ENCODE measurements at regions not wholly inside any gene's neighbourhood (a gene's known extent, or its start where the extent isn't known, plus 50 kb on each side); places are given as distances from the start of the nearest gene placed in this dataset.

GRCh38 chr17:77763575-77763974, 194.9 kb upstream of the TNRC6C start:
- DNase-seq: no peak

GRCh38 chr17:77765292-77765691, 193.2 kb upstream of the TNRC6C start:
- DNase-seq: no peak

DNA sequence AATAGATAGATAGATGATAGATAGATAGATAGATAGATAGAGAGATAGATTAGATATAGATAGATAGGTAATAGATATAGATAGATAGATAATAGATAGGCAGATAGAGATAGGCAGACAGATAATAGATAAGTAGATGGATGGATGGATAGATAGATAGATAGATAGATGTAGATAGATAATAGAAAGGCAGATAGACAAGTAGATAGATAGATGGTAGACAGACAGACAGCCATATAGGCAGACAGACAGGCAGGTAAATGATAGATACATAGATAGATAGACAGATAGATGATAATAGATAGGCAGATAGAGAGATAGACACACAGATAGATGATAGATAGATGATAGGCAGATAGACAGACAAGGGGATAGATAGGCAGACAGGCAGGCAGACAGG, 191.4 kb upstream of the TNRC6C start:
- DNase-seq: no peak

GRCh38 chr17:77768248-77768852, 190.2 kb upstream of the TNRC6C start:
- no peak for DNase-seq

GRCh38 chr17:77769215-77769614, 189.3 kb upstream of the TNRC6C start:
- DNase-seq: no peak

DNA sequence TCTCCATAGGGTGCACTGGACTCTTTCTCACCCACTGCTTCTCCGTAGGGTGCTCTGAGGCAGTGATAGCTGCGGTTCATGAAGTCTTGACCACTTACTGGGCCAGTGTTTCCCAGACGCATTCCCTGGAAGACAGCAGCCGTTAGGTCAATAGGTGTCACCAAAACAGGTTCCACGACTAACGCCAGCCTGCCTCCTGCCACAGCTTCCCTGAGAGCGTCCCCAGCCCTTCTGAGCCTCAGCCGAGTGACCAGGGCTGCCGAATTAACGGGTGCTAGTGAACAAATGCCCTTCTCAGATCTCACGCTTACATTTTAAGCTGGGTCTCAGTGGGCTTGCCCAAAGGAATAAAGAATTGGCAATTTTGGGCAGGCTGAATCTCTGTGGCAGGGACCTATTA, 188.7 kb upstream of the TNRC6C start:
- DNase-seq: no peak

- no peak for DNase-seq
Observed at GRCh38 chr17:77770331-77771105, 188.0 kb upstream of the TNRC6C start.

DNA sequence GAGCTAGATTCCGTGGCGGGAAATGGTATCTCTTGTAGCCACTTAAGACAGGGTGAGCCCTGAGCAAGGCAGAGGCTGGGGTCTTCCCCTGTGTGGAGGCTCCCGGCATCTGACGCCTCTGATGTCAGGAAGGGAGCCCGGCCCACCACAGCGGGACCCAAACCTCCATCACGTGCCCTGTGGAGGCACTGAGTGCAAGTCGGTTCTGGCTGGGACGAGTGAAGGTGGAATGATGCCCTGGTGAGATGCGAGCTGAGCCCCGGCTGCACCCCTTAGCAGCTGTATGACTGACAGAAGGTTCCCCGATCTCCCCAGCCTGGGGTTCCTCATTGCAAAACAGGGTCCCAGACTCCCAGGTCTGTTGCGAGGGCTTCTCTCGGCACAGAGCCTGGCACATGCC, 187.4 kb upstream of the TNRC6C start:
- DNase-seq: no peak

DNA sequence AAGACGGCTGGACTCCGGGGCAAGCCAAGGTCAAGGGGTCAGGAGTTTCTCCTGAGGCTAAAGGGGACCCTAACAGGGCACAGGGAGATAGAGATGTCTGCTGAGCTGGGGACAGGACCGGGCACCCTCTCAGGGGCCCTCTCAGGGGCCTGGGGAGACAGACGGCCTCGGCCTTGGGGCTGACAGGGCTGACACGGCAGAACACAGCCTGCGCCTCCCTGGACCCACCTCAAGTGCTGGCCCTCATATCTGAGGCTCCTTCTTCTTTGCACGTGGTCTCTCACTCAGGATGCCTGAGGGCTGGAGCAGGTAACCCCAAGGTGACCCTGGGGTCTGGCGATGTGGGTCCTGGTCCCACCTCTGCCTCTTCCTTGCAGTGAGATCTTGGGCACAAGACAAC, 186.9 kb upstream of the TNRC6C start:
- no peak for DNase-seq

GRCh38 chr17:77771998-77772397, 186.5 kb upstream of the TNRC6C start:
- DNase-seq: no peak

- no peak for DNase-seq
Observed at GRCh38 chr17:77772461-77772897, 186.0 kb upstream of the TNRC6C start.

DNA sequence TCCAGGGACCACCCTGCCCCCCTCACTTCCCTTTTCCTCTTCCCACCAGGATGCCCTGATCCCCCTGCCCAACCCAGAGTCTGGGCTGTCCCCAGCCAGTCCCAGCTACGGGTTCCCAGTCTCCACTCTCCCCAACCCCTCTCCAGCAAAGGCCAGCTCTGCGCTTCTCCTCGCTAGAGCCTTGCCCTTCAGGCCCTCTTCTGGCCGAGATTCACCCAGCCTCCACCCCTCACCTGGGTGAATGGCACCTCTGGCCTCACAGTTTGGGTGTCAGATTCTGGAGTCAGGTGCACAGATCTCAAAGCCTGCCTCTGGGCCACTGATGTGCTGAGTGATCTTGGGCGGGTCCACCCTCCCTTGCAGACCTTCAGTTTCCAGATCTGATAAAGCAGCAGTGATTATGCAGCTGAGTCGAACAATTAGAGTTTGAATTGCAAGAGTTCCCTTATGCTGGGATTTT, 185.6 kb upstream of the TNRC6C start:
- no peak for DNase-seq

- no peak for DNase-seq
Observed at GRCh38 chr17:77774182-77774581, 184.3 kb upstream of the TNRC6C start.

- DNase-seq: no peak
Observed at GRCh38 chr17:77778636-77779489, 179.6 kb upstream of the TNRC6C start.

DNA sequence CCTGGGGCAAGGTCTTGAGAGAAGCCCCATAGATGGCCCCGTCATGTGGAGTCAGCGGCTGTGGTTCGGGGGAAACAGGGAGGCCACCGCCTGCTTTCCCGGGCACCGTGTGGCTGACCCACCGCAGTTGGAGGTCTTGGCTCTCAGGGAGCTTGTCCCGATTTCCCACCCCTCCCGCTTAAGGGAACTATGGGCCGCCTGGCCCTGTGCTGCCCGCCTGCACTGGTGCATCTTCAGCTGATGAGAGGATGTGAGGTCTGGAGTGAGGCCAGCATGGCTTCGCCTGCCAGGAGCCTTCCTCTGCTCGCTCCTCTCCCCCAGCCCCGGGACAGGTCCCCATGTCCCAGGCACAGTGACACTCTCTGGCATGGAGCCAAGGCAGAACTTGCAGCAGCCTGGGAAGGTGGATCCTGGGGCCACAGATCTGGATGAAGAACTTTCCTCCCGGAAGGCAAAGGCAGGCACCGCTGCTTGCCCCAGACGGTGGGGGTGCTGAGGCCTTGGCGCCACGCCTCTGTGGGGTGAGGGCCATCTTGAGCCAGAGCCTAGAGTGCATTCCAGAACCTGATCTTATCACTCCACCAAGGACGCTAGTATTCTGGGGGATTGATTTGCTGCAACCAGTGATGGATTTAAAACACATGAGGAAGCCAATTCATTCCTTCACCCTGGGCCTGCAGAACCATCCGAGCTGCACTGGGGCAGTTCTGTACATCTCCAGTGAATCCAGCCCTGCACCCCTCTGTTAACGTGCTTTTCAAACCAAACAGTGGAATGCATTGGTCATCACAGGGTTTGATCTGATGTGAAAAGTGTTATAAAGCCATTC, 178.6 kb upstream of the TNRC6C start:
- no peak for DNase-seq

DNA sequence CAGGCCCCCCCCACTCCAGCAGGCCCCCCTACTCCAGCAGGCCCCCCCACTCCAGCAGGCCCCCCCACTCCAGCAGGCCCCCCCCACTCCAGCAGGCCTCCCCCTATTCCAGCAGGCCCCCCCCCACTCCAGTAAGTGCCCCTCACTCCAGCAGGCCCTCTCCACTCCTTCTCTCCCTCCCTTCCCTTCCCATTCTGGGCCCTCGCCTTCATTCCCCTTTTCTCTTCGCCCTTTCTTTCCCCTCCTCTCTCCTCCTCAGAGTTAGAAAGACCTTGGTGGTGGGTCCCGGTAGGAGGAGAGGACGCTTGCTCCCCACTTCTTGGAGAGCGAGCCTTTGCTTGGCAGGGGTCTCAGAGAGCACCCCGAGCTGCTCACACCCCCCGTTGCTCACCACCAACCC, 177.0 kb upstream of the TNRC6C start:
- no peak for DNase-seq

DNA sequence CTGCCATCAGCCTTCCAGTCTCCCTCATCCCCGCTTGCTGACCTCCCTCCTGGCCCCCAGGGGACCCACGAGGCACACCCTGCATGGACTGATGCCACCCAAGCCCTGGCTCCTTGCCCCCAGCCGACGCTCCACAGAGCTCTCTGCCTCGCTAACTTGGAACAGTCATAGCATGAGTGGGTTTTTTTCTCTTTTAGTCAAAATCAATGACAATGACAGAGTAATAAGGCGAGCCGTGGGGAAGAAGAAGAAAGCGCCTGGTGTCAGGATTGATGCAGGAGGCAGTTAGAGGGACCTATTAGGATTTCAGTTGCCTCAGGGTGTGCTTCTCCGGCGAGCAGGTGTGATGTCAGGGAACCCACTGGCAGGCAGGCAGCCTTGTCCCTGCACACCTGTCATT, 176.3 kb upstream of the TNRC6C start:
- no peak for DNase-seq

GRCh38 chr17:77782611-77783010, 175.9 kb upstream of the TNRC6C start:
- no peak for DNase-seq

- DNase-seq: no peak
Observed at GRCh38 chr17:77783991-77784820, 174.3 kb upstream of the TNRC6C start.

DNA sequence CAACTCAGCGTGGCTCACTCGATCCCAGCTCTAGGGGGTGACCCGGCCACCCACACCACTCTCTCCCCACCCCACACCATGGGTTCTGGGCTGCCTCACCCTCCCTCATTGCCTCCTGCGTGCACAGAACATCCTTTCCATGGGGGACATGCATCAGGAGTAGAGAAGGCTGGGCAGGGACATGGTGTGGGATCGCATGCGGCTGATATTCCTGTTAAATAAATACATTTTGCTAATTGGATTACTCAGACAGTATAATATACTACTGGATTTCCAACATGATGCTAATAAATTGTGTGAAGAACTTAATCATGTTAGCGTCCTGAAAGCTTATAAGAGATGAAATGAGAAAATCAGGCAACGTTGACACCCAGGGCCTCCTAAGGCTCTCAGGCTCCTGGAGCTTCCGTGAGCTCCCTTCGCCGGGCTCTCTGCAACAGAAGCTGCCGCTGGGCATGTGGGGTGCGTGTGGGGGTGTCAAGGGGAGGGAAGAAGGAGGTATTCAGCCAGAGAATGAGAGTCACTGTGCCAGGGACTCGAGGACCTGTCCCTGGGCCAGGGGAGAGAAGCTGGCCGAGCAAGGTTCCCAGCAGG, 173.1 kb upstream of the TNRC6C start:
- no peak for DNase-seq

GRCh38 chr17:77786090-77786489, 172.4 kb upstream of the TNRC6C start:
- no peak for DNase-seq
